Hippocampal formation (tissue), 2 donors: ENCODE measurements at regions not wholly inside any gene's neighbourhood (a gene's known extent, or its start where the extent isn't known, plus 50 kb on each side); places are given as distances from the start of the nearest gene placed in this dataset.
"Not testable (repeated sequence)": the region's sequence is repeated elsewhere in the genome, so short reads cannot be mapped to it uniquely, and the experiment has no call there.

Experiments used
- DNase-seq, 2 donors: peaks; one replicate each; lab custom pipeline; 2025; lab: John Stamatoyannopoulos, UW

- DNase-seq, result not testable (repeated sequence)
Observed at GRCh38 chr18:5830902-5831301, 64.4 kb downstream of the TMEM200C start.

GRCh38 chr18:5828913-5829312 lies 66.4 kb downstream of the TMEM200C start:
- DNase-seq, result no peak

GRCh38 chr18:5825663-5826062 lies 69.7 kb downstream of the TMEM200C start:
- DNase-seq, result no peak

- no peak for DNase-seq
Observed at GRCh38 chr18:5824370-5824984, 70.8 kb downstream of the TMEM200C start.

GRCh38 chr18:5817816-5818215 lies 77.5 kb downstream of the TMEM200C start:
- DNase-seq, result no peak

- DNase-seq, result no peak
Observed at GRCh38 chr18:5806860-5807259, 88.5 kb downstream of the TMEM200C start.

- no peak for DNase-seq
Observed at GRCh38 chr18:5787936-5788335, 107.4 kb downstream of the TMEM200C start.

- no peak for DNase-seq
Observed at GRCh38 chr18:5779922-5780321, 115.4 kb downstream of the TMEM200C start.

GRCh38 chr18:5772306-5773105 lies 122.8 kb downstream of the TMEM200C start:
- DNase-seq, result no peak

GRCh38 chr18:5771343-5771742 lies 124.0 kb downstream of the TMEM200C start:
- no peak for DNase-seq

- DNase-seq, result no peak
Observed at GRCh38 chr18:5770176-5770575, 125.1 kb downstream of the TMEM200C start.

GRCh38 chr18:5768454-5768853 lies 126.9 kb downstream of the TMEM200C start:
- DNase-seq, result no peak

GRCh38 chr18:5759194-5759593 lies 136.1 kb downstream of the TMEM200C start:
- no peak for DNase-seq

- DNase-seq, result no peak
Observed at GRCh38 chr18:5756823-5757222, 138.5 kb downstream of the TMEM200C start.

GRCh38 chr18:5747678-5748077 lies 147.6 kb downstream of the TMEM200C start:
- no peak for DNase-seq

- no peak for DNase-seq
Observed at GRCh38 chr18:5746844-5747243, 148.5 kb downstream of the TMEM200C start.

- DNase-seq, result no peak
Observed at GRCh38 chr18:5744659-5745058, 150.7 kb downstream of the TMEM200C start.

- DNase-seq, result no peak
Observed at GRCh38 chr18:5738526-5738925, 156.8 kb downstream of the TMEM200C start.

- DNase-seq, result no peak
Observed at GRCh38 chr18:5732318-5732717, 163.0 kb downstream of the TMEM200C start.

- DNase-seq, result no peak
Observed at GRCh38 chr18:5729983-5730699, 165.2 kb downstream of the TMEM200C start.

- no peak for DNase-seq
Observed at GRCh38 chr18:5728531-5728930, 166.8 kb downstream of the TMEM200C start.

GRCh38 chr18:5726011-5726410 lies 169.3 kb downstream of the TMEM200C start:
- DNase-seq, result no peak

- DNase-seq, result no peak
Observed at GRCh38 chr18:5721924-5722323, 173.4 kb downstream of the TMEM200C start.
